Mammary epithelial cell (primary cell): ENCODE measurements at regions not wholly inside any gene's neighbourhood (a gene's known extent, or its start where the extent isn't known, plus 50 kb on each side); places are given as distances from the start of the nearest gene placed in this dataset.

ENCODE experiments used
- EZH2 ChIP-seq: IDR thresholded peaks from 2 replicates; pipeline ENCODE4 v1.6.1; 2012; ENCODE audit warnings: low read length, inconsistent platforms, borderline replicate concordance
- TF ChIP-seq, protein P1 (sequence below), 2 donors: IDR thresholded peaks in 1 of 2; conservative IDR thresholded peaks in 1 of 2; 2 replicates each; pipeline ENCODE4 v1.5.1; 2011 to 2012; ENCODE audit warnings: inconsistent platforms in 2 of 2, low read length in 2 of 2, mild to moderate bottlenecking in 2 of 2, control low read depth in 1 of 2, low read depth in 1 of 2; ENCODE audit not compliant: insufficient read depth in 1 of 2; ENCODE audit errors: extremely low read depth in 1 of 2

DNA sequence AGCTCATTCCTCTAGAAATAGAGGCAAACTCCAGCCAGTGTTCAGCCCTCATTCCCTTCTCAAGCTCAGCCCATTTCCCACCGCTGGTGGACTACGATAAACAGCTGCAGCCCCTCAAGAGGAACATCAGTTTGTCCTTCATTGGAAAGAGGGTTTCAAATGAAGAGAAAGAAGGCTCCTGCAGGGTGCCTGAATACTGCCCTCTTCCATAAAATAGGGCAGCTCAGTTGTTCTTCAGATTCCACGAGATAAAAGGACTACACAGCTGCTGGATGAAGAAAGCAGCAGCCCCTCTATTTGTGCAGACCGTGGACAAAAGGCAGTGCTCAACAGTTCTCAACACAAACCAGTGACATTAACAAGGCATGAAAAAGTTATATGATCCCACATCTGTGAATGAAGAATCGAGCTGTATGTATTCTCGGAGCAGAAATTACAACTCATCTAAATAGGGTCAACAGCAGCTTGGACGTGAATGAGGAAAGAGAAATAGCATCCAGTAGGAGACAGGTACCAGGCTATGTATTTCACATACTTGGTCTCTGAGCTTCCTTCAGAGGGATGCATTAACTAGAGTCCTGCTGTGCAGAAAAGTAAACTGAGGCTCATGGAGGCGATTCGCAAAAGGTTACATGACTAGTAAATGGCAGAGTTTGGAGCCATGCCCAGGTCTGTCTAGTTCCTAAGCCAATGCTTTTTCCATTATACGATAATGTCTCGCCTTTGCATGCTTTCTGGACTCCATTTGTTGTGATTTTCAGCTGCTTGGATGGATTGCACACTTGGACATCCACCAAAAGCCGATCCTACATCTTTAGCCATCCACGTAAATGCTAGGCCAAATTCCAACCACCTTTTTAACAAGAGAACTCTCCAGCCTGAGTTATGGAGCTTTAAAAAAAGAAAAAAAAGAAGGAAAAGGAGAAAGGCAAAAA, 301.2 kb upstream of the PPARGC1A start:
- TF ChIP-seq, protein P1, sequence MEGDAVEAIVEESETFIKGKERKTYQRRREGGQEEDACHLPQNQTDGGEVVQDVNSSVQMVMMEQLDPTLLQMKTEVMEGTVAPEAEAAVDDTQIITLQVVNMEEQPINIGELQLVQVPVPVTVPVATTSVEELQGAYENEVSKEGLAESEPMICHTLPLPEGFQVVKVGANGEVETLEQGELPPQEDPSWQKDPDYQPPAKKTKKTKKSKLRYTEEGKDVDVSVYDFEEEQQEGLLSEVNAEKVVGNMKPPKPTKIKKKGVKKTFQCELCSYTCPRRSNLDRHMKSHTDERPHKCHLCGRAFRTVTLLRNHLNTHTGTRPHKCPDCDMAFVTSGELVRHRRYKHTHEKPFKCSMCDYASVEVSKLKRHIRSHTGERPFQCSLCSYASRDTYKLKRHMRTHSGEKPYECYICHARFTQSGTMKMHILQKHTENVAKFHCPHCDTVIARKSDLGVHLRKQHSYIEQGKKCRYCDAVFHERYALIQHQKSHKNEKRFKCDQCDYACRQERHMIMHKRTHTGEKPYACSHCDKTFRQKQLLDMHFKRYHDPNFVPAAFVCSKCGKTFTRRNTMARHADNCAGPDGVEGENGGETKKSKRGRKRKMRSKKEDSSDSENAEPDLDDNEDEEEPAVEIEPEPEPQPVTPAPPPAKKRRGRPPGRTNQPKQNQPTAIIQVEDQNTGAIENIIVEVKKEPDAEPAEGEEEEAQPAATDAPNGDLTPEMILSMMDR (conservative IDR thresholded peaks at IDR 0.05 in 1 of 2, IDR thresholded peaks at IDR 0.05 in 1 of 2; ENCODE audit: extremely low read depth in 1 of 2, insufficient read depth in 1 of 2, low read depth in 1 of 2, low read length in 2 of 2), result no peak
- no peak for TF ChIP-seq EZH2
